PC-3 (cell line): ENCODE measurements at regions not wholly inside any gene's neighbourhood (a gene's known extent, or its start where the extent isn't known, plus 50 kb on each side); places are given as distances from the start of the nearest gene placed in this dataset.

Experiments used
- EZH2phosphoT487 ChIP-seq: fragments of 300-600 bp; sonication (generic); IDR thresholded peaks from 2 replicates; pipeline ENCODE4 v1.6.1; 2018; ENCODE audit warnings: mild to moderate bottlenecking, antibody characterized with exemption, low read length, borderline replicate concordance
- TF ChIP-seq, protein P1 (sequence below): fragments of 300-600 bp; sonication (generic); conservative IDR thresholded peaks from 2 replicates; pipeline ENCODE4 v1.5.1; 2017; ENCODE audit warnings: antibody characterized with exemption, low read depth, mild to moderate bottlenecking, low read length

DNA sequence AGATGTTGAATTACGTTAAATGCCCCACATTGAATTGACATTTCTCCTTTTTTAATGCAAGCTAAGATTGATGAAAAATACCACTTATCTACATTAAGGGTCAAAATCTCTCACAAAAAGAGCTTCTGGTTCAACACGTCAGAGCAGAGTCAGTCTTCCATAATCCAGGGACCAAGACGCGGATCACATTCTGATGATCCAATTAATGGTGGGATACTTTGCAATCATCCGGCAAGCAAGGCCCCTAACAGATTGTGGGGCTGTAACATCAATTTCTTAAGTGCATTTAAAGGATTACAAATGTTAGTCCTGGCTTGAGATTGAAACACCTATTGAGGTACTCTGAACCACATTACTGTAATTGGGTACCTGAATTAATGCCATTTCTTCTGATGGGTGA is 120.2 kb upstream of the ESRRG start:
- TF ChIP-seq, protein P1, sequence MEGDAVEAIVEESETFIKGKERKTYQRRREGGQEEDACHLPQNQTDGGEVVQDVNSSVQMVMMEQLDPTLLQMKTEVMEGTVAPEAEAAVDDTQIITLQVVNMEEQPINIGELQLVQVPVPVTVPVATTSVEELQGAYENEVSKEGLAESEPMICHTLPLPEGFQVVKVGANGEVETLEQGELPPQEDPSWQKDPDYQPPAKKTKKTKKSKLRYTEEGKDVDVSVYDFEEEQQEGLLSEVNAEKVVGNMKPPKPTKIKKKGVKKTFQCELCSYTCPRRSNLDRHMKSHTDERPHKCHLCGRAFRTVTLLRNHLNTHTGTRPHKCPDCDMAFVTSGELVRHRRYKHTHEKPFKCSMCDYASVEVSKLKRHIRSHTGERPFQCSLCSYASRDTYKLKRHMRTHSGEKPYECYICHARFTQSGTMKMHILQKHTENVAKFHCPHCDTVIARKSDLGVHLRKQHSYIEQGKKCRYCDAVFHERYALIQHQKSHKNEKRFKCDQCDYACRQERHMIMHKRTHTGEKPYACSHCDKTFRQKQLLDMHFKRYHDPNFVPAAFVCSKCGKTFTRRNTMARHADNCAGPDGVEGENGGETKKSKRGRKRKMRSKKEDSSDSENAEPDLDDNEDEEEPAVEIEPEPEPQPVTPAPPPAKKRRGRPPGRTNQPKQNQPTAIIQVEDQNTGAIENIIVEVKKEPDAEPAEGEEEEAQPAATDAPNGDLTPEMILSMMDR: no peak
- TF ChIP-seq EZH2phosphoT487: no peak
